GM18505 (cell line): ENCODE measurements at regions not wholly inside any gene's neighbourhood (a gene's known extent, or its start where the extent isn't known, plus 50 kb on each side); places are given as distances from the start of the nearest gene placed in this dataset.

Experiments used
- ATAC-seq: cut with Tn5 transposase; IDR thresholded peaks from one replicate; pipeline ENCODE4 v1.9.1; 2021; ENCODE audit not compliant: unreplicated experiment
- POLR2A ChIP-seq: IDR thresholded peaks from 4 replicates; pipeline ENCODE4 v1.6.1; 2011; ENCODE audit warnings: borderline replicate concordance; ENCODE audit not compliant: insufficient read depth, insufficient read length; ENCODE audit errors: extremely low read depth

- ATAC-seq = no peak
These were observed 61.4 kb upstream of the FST start for GRCh38 chr5:53418826-53419658.

GRCh38 chr5:53422539-53422938 lies 57.9 kb upstream of the FST start:
- no peak for TF ChIP-seq POLR2A
- ATAC-seq = no peak

More at GRCh38 chr5:53418826-53419658, 61.4 kb upstream of the FST start:
- no peak for TF ChIP-seq POLR2A

- ATAC-seq = no peak
These were observed 56.7 kb upstream of the FST start for GRCh38 chr5:53423724-53424123.

GRCh38 chr5:53424686-53425615 lies 55.5 kb upstream of the FST start:
- ATAC-seq = no peak
- TF ChIP-seq POLR2A = no peak

More at GRCh38 chr5:53423724-53424123, 56.7 kb upstream of the FST start:
- no peak for TF ChIP-seq POLR2A

- TF ChIP-seq POLR2A = no peak
These were observed 54.5 kb upstream of the FST start for GRCh38 chr5:53425687-53426511.

GRCh38 chr5:53426512-53426830 lies 54.0 kb upstream of the FST start:
- no peak for TF ChIP-seq POLR2A

More at GRCh38 chr5:53425687-53426511, 54.5 kb upstream of the FST start:
- no peak for ATAC-seq

GRCh38 chr5:53426878-53427277 lies 53.6 kb upstream of the FST start:
- no peak for TF ChIP-seq POLR2A
- ATAC-seq = no peak

More at GRCh38 chr5:53426512-53426830, 54.0 kb upstream of the FST start:
- ATAC-seq = no peak

GRCh38 chr5:53427965-53428364 lies 52.5 kb upstream of the FST start:
- ATAC-seq = no peak
- no peak for TF ChIP-seq POLR2A

GRCh38 chr5:53429706-53430105 lies 50.7 kb upstream of the FST start:
- TF ChIP-seq POLR2A = no peak
- ATAC-seq = no peak

GRCh38 chr5:53430618-53431252 lies 49.7 kb upstream of the FST start:
- no peak for TF ChIP-seq POLR2A
- no peak for ATAC-seq
